Natural killer cell (primary cell): ENCODE measurements at regions not wholly inside any gene's neighbourhood (a gene's known extent, or its start where the extent isn't known, plus 50 kb on each side); places are given as distances from the start of the nearest gene placed in this dataset.

ENCODE experiments used
- ATAC-seq, 3 donors: fragments of 150-1000 bp in 2 of 3; fragments of 200-7000 bp in 1 of 3; cut with Tn5 transposase; 1 replicate in 1 of 3; 2 replicates in 2 of 3; pipeline ENCODE4 v1.10.0; 2021; ENCODE audit warnings: mild to moderate bottlenecking in 2 of 3, moderate library complexity in 2 of 3
- DNase-seq, 2 donors: peaks; one replicate each; pipeline versions ENCODE4 v3.0.0 to v3.0.0-alpha.2; 2013 to 2021; ENCODE audit warnings: mixed read lengths in 1 of 2
- H3K27ac ChIP-seq: one replicate; pipeline ENCODE4 v1.5.1; 2013; ENCODE audit warnings: mild to moderate bottlenecking, low read length
- H3K27me3 ChIP-seq: one replicate; pipeline ENCODE4 v1.6.1; 2013; ENCODE audit warnings: low read length; ENCODE audit not compliant: control insufficient read depth, insufficient read depth
- H3K36me3 ChIP-seq: one replicate; pipeline ENCODE4 v1.6.1; 2013; ENCODE audit warnings: low read length; ENCODE audit not compliant: control insufficient read depth, insufficient read depth
- H3K4me1 ChIP-seq: one replicate; pipeline ENCODE4 v1.6.1; 2013; ENCODE audit warnings: low read length; ENCODE audit not compliant: control insufficient read depth, insufficient read depth
- H3K4me3 ChIP-seq: one replicate; pipeline ENCODE4 v1.5.1; 2013; ENCODE audit warnings: low read length
- H3K9me3 ChIP-seq: one replicate; pipeline ENCODE4 v1.6.1; 2013; ENCODE audit warnings: low read length; ENCODE audit not compliant: control insufficient read depth, insufficient read depth
- H3K27ac Mint-ChIP-seq, 2 donors: one replicate each; pipeline ENCODE4 v1.8.0; 2022; ENCODE audit warnings: mild to moderate bottlenecking in 2 of 2, mixed read lengths in 2 of 2, moderate library complexity in 1 of 2
- H3K27me3 Mint-ChIP-seq, 2 donors: one replicate each; pipeline ENCODE4 v1.8.0; 2022; ENCODE audit warnings: low read depth in 2 of 2, mixed read lengths in 2 of 2
- H3K36me3 Mint-ChIP-seq: one replicate; pipeline ENCODE4 v1.8.0; 2022; ENCODE audit warnings: mixed read lengths
- H3K4me1 Mint-ChIP-seq, 2 donors: one replicate each; pipeline ENCODE4 v1.8.0; 2022; ENCODE audit warnings: mixed read lengths in 2 of 2
- H3K4me3 Mint-ChIP-seq: one replicate; pipeline ENCODE4 v1.8.0; 2022; ENCODE audit warnings: mild to moderate bottlenecking, moderate library complexity, mixed read lengths
- H3K9me3 Mint-ChIP-seq, 2 donors: one replicate each; pipeline ENCODE4 v1.8.0; 2022; ENCODE audit warnings: mixed read lengths in 2 of 2
- WGBS: methylation state at CpG from one replicate; pipeline ENCODE4 v1.1.7; 2013; ENCODE audit warnings: missing lambda C conversion rate; ENCODE audit not compliant: insufficient coverage; 5-methylcytosine and 5-hydroxymethylcytosine counted together
- intact Hi-C: fragments of 100-400 bp; cut with micrococcal nuclease; formaldehyde crosslinking; loops from one replicate; pipeline ENCODE4 v1.14.2; 2022
- TF ChIP-seq, protein P1 (sequence below): fragments of 200-600 bp; IDR thresholded peaks from one replicate; pipeline ENCODE4 v1.8.0; 2022; ENCODE audit warnings: antibody characterized with exemption

- H3K27me3 ChIP-seq: no peaks in the 10 kb centered on the region
- WGBS: 87% methylated on average over 3 of the region's 4 CpGs
- DNase-seq (no peak), ATAC-seq (no peak)
- no peak overlapping the region for H3K27ac ChIP-seq
- TF ChIP-seq, protein P1, sequence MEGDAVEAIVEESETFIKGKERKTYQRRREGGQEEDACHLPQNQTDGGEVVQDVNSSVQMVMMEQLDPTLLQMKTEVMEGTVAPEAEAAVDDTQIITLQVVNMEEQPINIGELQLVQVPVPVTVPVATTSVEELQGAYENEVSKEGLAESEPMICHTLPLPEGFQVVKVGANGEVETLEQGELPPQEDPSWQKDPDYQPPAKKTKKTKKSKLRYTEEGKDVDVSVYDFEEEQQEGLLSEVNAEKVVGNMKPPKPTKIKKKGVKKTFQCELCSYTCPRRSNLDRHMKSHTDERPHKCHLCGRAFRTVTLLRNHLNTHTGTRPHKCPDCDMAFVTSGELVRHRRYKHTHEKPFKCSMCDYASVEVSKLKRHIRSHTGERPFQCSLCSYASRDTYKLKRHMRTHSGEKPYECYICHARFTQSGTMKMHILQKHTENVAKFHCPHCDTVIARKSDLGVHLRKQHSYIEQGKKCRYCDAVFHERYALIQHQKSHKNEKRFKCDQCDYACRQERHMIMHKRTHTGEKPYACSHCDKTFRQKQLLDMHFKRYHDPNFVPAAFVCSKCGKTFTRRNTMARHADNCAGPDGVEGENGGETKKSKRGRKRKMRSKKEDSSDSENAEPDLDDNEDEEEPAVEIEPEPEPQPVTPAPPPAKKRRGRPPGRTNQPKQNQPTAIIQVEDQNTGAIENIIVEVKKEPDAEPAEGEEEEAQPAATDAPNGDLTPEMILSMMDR: no peak
- intact Hi-C loops: no loop called here
- no peaks in the 10 kb centered on the region for H3K9me3 ChIP-seq
- Mint-ChIP-seq H3K27me3 (peaks cover 15 to 34% of the 10 kb centered on the region in 2 donors), H3K4me3 (no peak overlapping the region), H3K9me3 (no peaks in the 10 kb centered on the region), H3K36me3 (no peaks in the 10 kb centered on the region), H3K4me1 (no peaks in the 10 kb centered on the region), H3K27ac (no peak overlapping the region)
- H3K4me3 ChIP-seq: no peak overlapping the region
- no peaks in the 10 kb centered on the region for H3K4me1 ChIP-seq
- no peaks in the 10 kb centered on the region for H3K36me3 ChIP-seq
Measured at GRCh38 chr3:193790086-193790990, 197.3 kb downstream of the OPA1 start.

- no peak overlapping the region for H3K4me3 Mint-ChIP-seq
- Histone ChIP-seq H3K4me1 (no peaks in the 10 kb centered on the region), H3K27me3 (no peaks in the 10 kb centered on the region), H3K9me3 (no peaks in the 10 kb centered on the region), H3K27ac (no peak overlapping the region), H3K36me3 (no peaks in the 10 kb centered on the region), H3K4me3 (no peak overlapping the region)
- peaks cover 18 to 39% of the 10 kb centered on the region in 2 donors for H3K27me3 Mint-ChIP-seq
- no peaks in the 10 kb centered on the region for H3K36me3 Mint-ChIP-seq
- no peaks in the 10 kb centered on the region for H3K4me1 Mint-ChIP-seq
- ATAC-seq: no peak
- intact Hi-C loops: no loop called here
- H3K9me3 Mint-ChIP-seq: no peaks in the 10 kb centered on the region
- H3K27ac Mint-ChIP-seq: no peak overlapping the region
- DNase-seq: no peak
- TF ChIP-seq, protein P1: no peak
- WGBS: 72% methylated on average over 17 of the region's 17 CpGs
Measured at GRCh38 chr3:193791041-193792032, 198.3 kb downstream of the OPA1 start.

DNA sequence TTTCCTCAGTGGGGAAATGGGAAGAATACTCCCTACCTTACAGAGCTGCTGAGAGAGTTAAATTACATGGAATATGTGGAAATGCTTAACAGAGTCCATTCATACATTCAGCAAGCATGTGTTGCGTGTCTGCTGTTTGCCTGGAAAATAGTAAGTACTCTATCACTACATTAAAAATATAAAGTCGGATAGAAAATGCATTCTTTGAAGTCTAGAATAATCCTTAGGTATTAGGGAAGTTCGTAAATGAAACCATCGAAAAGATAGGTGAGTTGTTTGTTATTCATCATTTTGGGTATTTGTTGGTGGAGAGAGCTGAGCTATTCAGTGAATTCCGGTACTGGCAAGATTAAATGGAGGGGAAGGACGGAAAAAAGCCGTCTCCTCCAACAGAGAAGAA is 200.1 kb downstream of the OPA1 start:
- H3K4me1 Mint-ChIP-seq: no peaks in the 10 kb centered on the region
- TF ChIP-seq, protein P1: no peak
- no peak for ATAC-seq
- no peaks in the 10 kb centered on the region for H3K4me1 ChIP-seq
- no peak overlapping the region for H3K27ac ChIP-seq
- H3K9me3 ChIP-seq: no peaks in the 10 kb centered on the region
- no peak overlapping the region for H3K27ac Mint-ChIP-seq
- intact Hi-C loops: no loop called here
- H3K9me3 Mint-ChIP-seq: no peaks in the 10 kb centered on the region
- WGBS: 87% methylated on average over 6 of the region's 7 CpGs
- DNase-seq: no peak
- no peaks in the 10 kb centered on the region for H3K36me3 Mint-ChIP-seq
- no peaks in the 10 kb centered on the region for H3K27me3 ChIP-seq
- H3K4me3 Mint-ChIP-seq: no peak overlapping the region
- no peaks in the 10 kb centered on the region for H3K36me3 ChIP-seq
- peaks cover 11 to 46% of the 10 kb centered on the region in 2 donors for H3K27me3 Mint-ChIP-seq
- H3K4me3 ChIP-seq: no peak overlapping the region
